AG04450 (cell line): ENCODE measurements at regions not wholly inside any gene's neighbourhood (a gene's known extent, or its start where the extent isn't known, plus 50 kb on each side); places are given as distances from the start of the nearest gene placed in this dataset.

Source experiments
- CTCF ChIA-PET: fragments of 300-600, 350-600 bp; formaldehyde crosslinking; extraction: SDS; loops from one replicate; lab custom pipeline; 2022; ENCODE audit warnings: antibody characterized with exemption, inconsistent platforms; lab: Charles Lee
- POLR2A ChIA-PET: fragments of 350-600 bp; formaldehyde crosslinking; extraction: SDS; loops from one replicate; lab custom pipeline; 2021; ENCODE audit warnings: antibody characterized with exemption, inconsistent platforms; lab: Yijun Ruan, JAX
- DNase-seq: peaks from one replicate; pipeline ENCODE4 v3.0.0-alpha.2; 2011; ENCODE audit warnings: low read depth, low spot score
- H3K27ac ChIP-seq: one replicate; pipeline ENCODE4 v1.5.1; 2012; ENCODE audit warnings: low read depth, low read length, control low read depth
- H3K27me3 ChIP-seq: one replicate; pipeline ENCODE4 v1.6.0; 2012; ENCODE audit warnings: low read length; ENCODE audit not compliant: control insufficient read depth, insufficient read depth
- H3K4me3 ChIP-seq: 2 replicates; pipeline ENCODE4 v1.5.1; 2011; ENCODE audit warnings: mild to moderate bottlenecking, low read depth, low read length, control low read depth
- H3K9me3 ChIP-seq: 2 replicates; pipeline ENCODE4 v1.5.1; 2012; ENCODE audit warnings: low read length; ENCODE audit not compliant: control insufficient read depth, insufficient read depth
- CTCF ChIP-seq: IDR thresholded peaks from 2 replicates; pipeline ENCODE4 v1.5.1; 2011; ENCODE audit warnings: low read depth, low read length, control low read depth, inconsistent platforms

DNA sequence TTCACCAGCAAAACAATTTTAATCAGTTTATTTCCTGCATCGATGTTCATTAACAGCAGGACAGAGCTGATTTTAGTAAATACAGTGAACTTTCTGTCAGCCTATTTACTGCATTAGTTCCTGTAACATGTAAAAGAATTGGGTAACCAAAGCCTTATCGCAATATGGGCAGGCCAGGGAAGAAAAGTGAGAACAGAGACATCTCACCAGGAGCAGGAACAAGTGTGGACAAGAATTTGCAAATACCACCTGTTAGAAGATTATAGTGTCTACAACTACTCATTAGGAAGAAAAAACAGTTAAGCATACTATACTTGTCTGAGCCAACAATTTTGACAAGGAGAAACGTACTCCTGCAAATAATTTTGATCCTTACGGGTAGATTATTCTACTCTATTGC is 1293.9 kb downstream of the PLA2G4A start:
- POLR2A ChIA-PET: no interaction called here
- no peaks in the 10 kb centered on the region for H3K9me3 ChIP-seq
- CTCF ChIA-PET: no interaction called here
- no peak overlapping the region for H3K27ac ChIP-seq
- no peaks in the 10 kb centered on the region for H3K27me3 ChIP-seq
- DNase-seq: no peak
- no peak for TF ChIP-seq CTCF
- no peak overlapping the region for H3K4me3 ChIP-seq

DNA sequence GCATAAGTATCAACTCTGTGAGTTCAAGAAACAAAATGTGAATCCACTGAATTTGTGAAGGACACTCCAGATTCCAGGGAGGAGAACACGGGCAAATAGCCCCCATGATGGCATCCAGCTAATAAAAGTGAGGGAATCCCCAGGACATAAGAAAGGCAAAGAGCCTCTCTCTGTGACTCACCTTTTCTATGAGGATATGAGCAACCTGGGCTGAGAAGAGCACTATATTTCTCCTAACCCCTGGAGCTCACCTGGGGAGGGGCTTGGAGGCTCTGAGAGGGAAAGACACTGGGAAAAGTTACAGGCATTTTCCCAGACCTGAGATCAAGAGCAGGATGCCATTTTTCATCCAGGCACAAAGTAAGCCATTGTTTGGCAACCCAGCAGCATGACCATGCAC is 1298.8 kb downstream of the PLA2G4A start:
- no peaks in the 10 kb centered on the region for H3K27me3 ChIP-seq
- ChIA-PET CTCF (no interaction called here), POLR2A (no interaction called here)
- H3K9me3 ChIP-seq: no peaks in the 10 kb centered on the region
- no peak for TF ChIP-seq CTCF
- H3K4me3 ChIP-seq: no peak overlapping the region
- H3K27ac ChIP-seq: no peak overlapping the region
- DNase-seq: no peak

GRCh38 chr1:188128761-188129160 is 1300.0 kb downstream of the PLA2G4A start:
- no peaks in the 10 kb centered on the region for H3K27me3 ChIP-seq
- TF ChIP-seq CTCF: peak; percentile 37; the same call in 1 of the 2 replicates
- no peak for DNase-seq
- H3K4me3 ChIP-seq: no peak overlapping the region
- H3K27ac ChIP-seq: no peak overlapping the region
- no peaks in the 10 kb centered on the region for H3K9me3 ChIP-seq
- ChIA-PET POLR2A (no interaction called here), CTCF (interaction anchor here (0.7 to 1.4 kb wide), 2 partner anchors 83 to 200 kb away, joined by 3 read pairs; no protein-coding TSS in a partner anchor)

- no peaks in the 10 kb centered on the region for H3K27me3 ChIP-seq
- H3K9me3 ChIP-seq: no peaks in the 10 kb centered on the region
- no peak for DNase-seq
- ChIA-PET POLR2A (no interaction called here), CTCF (interaction anchor here (0.6 kb wide), 1 partner anchor 11 kb away, joined by 6 read pairs; no protein-coding TSS in a partner anchor)
- H3K27ac ChIP-seq: no peak overlapping the region
- TF ChIP-seq CTCF: no peak
- H3K4me3 ChIP-seq: no peak overlapping the region
These were observed 1301.4 kb downstream of the PLA2G4A start for GRCh38 chr1:188129856-188130838.

- no peak for TF ChIP-seq CTCF
- POLR2A ChIA-PET: no interaction called here
- Histone ChIP-seq H3K27me3 (no peaks in the 10 kb centered on the region), H3K9me3 (no peaks in the 10 kb centered on the region), H3K4me3 (no peak overlapping the region), H3K27ac (no peak overlapping the region)
- no peak for DNase-seq
- CTCF ChIA-PET: no interaction called here
These were observed 1308.5 kb downstream of the PLA2G4A start for GRCh38 chr1:188137221-188137620.
